GM10266 (cell line): ENCODE measurements at regions not wholly inside any gene's neighbourhood (a gene's known extent, or its start where the extent isn't known, plus 50 kb on each side); places are given as distances from the start of the nearest gene placed in this dataset.

Source experiments
- DNase-seq: peaks from one replicate; pipeline ENCODE4 v3.0.0; 2012; ENCODE audit errors: extremely low spot score
- TF ChIP-seq, protein P1 (sequence below): IDR thresholded peaks from 2 replicates; pipeline ENCODE4 v1.5.1; 2012; ENCODE audit warnings: mild to moderate bottlenecking, low read depth; ENCODE audit not compliant: control insufficient read depth, insufficient read depth; ENCODE audit errors: missing control alignments

DNA sequence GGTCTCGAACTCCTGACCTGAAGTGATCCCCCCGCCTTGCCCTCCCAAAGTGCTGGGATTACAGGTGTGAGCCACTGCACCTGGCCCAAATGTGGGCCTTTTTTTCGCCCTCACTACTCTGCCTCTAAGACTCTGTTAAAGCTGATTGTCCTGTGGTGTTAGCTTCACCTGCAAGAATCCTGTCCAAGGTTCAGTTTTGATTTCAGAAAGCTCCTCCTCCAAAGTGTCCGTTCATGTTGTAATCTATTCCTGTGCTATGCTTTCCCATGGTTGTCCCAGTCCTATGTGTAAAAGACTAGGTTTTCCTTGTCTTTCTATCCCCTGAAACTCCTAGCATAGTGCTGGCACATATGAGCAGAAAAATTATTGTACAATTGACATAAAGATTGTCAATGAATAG, 440.9 kb downstream of the KLF5 start:
- no peak for DNase-seq
- TF ChIP-seq, protein P1, sequence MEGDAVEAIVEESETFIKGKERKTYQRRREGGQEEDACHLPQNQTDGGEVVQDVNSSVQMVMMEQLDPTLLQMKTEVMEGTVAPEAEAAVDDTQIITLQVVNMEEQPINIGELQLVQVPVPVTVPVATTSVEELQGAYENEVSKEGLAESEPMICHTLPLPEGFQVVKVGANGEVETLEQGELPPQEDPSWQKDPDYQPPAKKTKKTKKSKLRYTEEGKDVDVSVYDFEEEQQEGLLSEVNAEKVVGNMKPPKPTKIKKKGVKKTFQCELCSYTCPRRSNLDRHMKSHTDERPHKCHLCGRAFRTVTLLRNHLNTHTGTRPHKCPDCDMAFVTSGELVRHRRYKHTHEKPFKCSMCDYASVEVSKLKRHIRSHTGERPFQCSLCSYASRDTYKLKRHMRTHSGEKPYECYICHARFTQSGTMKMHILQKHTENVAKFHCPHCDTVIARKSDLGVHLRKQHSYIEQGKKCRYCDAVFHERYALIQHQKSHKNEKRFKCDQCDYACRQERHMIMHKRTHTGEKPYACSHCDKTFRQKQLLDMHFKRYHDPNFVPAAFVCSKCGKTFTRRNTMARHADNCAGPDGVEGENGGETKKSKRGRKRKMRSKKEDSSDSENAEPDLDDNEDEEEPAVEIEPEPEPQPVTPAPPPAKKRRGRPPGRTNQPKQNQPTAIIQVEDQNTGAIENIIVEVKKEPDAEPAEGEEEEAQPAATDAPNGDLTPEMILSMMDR, result no peak

DNA sequence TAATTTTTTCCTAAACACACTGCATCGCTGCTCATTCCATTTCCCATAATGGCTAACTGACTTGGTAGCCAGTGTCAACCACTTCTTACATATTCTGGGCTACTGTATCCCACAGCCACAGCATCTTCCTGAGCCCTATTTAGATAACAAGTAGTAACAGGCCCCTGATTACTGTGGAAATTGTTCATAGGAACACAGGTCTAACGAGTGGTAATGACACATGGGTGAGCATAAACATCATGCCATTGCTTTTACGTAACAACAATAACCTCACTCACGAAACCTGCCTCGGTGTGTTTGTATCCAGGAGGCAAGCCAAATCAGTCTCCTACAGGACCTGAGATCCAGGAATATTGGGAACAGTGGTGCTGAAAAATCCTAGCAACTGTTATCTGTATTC, 438.6 kb downstream of the KLF5 start:
- no peak for DNase-seq
- TF ChIP-seq, protein P1, result no peak

DNA sequence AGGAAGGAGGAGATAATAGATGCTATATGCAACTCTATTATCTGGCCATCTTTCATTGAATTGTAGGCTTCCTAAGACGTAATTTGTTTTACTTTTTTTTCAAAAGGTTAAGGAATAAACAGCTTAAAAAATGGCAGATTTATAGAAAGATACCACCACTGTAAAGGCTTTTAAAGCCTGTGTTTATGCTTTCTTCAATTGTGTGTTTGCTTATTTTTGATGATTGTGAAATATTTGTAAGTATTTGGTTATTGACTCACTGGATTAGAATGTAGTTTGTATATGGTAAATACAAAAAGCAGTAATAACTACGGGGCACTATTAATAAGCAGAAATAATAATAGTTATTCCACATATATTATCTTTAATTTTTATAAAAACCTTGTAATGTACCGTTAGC, 437.9 kb downstream of the KLF5 start:
- TF ChIP-seq, protein P1, result no peak
- DNase-seq, result no peak

DNA sequence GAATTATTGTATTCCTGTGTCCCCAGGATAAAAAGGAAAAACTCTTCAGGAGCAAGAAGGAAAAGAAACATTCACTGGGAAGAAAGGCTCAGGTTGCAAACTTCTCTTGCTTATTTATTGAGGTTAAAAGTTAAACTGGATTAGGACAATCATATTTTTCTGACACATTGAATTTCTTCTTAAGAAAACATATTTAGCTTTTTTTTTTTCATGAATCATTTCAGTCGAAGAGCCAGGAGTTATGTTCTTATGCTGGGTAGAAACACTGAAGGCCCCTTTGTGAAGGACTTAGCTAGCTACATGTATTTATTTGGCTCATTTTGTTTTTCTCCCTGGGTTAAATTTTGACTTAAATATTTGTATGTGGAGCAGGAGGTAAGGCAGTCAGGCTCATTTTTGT, 434.0 kb downstream of the KLF5 start:
- TF ChIP-seq, protein P1, result no peak

DNA sequence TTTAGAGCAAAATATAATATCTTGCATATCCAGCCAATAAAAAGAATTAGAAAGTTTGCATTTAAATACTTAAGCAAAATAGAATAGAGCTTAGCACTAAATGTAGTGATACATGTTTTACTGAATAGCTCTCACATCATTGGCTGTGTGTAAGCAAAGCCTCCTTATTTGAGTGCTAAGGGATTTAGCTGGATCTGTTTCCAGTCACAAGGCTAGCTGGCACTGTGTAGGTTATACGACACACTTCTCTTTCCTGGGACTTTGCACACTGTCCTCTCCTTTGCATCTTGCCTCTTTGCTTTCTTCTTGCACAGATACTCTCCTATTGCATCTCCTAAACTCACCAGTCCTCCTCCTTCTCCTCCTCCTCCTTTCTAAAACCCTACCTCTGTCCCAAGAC, 423.8 kb downstream of the KLF5 start:
- no peak for DNase-seq
- TF ChIP-seq, protein P1, result no peak

More for the DNA sequence above, 434.0 kb downstream of the KLF5 start:
- no peak for DNase-seq

DNA sequence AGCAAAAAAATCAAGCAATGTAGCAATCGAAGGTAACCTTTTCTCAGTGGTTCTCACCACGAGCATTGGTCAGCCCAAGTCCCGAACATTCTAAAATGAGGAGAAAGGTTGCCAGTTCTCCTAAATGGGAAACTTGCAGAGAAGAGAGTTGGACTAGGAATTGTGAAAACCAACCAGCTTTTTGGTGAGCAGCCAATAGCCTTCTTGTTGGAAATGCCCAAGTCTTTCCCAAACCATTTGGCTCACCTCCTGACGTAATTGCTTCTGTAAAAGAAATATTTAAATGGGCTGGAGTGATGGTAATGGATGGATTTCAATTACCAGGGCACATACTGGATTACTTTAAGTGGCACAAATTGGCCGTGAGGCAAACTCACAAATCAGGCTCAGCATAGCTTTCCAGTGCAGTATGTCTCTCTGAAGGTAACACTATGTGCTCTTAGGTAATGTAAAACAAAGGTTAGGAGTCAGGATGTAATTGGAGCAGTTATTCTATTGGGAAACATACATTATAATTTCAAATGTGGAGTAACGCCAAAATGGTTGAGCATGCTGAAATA, 423.2 kb downstream of the KLF5 start:
- TF ChIP-seq, protein P1, result no peak
- DNase-seq, result no peak

DNA sequence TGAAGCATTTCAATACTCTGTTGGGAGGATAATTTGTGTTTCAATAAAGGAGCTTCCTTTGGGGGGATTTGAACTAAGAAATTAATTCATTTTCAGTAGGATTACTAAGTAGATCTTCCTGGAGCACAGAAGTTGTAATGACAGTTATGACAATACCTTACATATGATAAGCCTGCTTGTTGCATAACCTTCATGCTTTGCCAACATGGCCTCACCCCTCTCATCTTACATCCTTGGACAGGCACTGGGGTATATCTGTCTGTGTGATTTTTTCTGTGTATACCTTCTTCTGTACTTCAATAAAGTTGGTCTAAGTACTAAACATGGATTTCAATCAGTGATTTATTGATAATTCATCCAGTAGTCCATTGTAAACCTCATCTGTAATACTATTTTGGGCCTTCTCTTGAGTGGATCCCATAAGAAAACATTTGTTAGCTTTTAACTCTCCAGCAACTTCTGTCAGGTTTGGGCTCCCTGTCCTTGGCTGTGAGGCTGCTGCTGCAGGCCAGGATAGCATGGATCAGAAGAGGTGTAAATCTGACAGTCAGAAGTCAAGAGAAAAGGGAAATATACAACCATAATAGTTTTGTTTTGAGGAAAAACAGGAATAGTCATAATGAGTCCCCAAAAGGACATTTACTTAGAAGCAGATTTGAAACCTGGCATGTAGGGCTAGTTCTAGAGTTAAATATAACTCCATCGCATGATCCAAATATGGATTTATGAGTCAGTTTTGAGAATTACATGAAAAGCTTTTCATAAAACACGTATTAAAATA, 422.2 kb downstream of the KLF5 start:
- TF ChIP-seq, protein P1, result no peak
- DNase-seq, result no peak
